MM.1S (cell line): ENCODE measurements at regions not wholly inside any gene's neighbourhood (a gene's known extent, or its start where the extent isn't known, plus 50 kb on each side); places are given as distances from the start of the nearest gene placed in this dataset.

Experiments used
- DNase-seq: peaks from one replicate; pipeline ENCODE4 v3.0.0-alpha.2; 2015
- H2AFZ ChIP-seq: fragments of 300-600 bp; sonication (generic); 2 replicates; pipeline ENCODE4 v1.6.0; 2016; ENCODE audit warnings: antibody characterized with exemption, low read length
- H3F3A ChIP-seq: fragments of 300-600 bp; sonication (generic); 2 replicates; pipeline ENCODE4 v1.6.1; 2016; ENCODE audit warnings: mild to moderate bottlenecking, antibody characterized with exemption, low read length, moderate library complexity, mixed read lengths; ENCODE audit not compliant: insufficient read depth
- H3K27ac ChIP-seq: fragments of 300-600 bp; sonication (generic); 2 replicates; pipeline ENCODE4 v1.5.1; 2016; ENCODE audit warnings: mild to moderate bottlenecking, low read length
- H3K27me3 ChIP-seq: fragments of 300-600 bp; sonication (generic); replicated peaks from 2 replicates; pipeline ENCODE4 v1.6.0; 2016; ENCODE audit warnings: low read length; ENCODE audit not compliant: insufficient read depth
- H3K36me3 ChIP-seq: fragments of 300-600 bp; sonication (generic); replicated peaks from 2 replicates; pipeline ENCODE4 v1.6.1; 2016; ENCODE audit warnings: mild to moderate bottlenecking, low read length, mixed read lengths; ENCODE audit not compliant: insufficient read depth
- H3K4me1 ChIP-seq: fragments of 300-600 bp; sonication (generic); 2 replicates; pipeline ENCODE4 v1.6.1; 2016; ENCODE audit warnings: low read length, mixed read lengths
- H3K4me2 ChIP-seq: fragments of 300-600 bp; sonication (generic); 2 replicates; pipeline ENCODE4 v1.6.0; 2016; ENCODE audit warnings: low read depth, low read length
- H3K4me3 ChIP-seq: fragments of 300-600 bp; sonication (generic); 2 replicates; pipeline ENCODE4 v1.5.1; 2016; ENCODE audit warnings: low read length, mixed read lengths
- H3K79me2 ChIP-seq: fragments of 300-600 bp; sonication (generic); 2 replicates; pipeline ENCODE4 v1.6.1; 2016; ENCODE audit warnings: mixed run types, low read length, mixed read lengths
- H3K9ac ChIP-seq: fragments of 300-600 bp; sonication (generic); 2 replicates; pipeline ENCODE4 v1.6.1; 2016; ENCODE audit warnings: low read length, mixed read lengths
- H3K9me2 ChIP-seq: fragments of 300-600 bp; sonication (generic); replicated peaks from 2 replicates; pipeline ENCODE4 v1.6.1; 2016; ENCODE audit warnings: mild to moderate bottlenecking, low read length, mixed read lengths; ENCODE audit not compliant: insufficient read depth
- H3K9me3 ChIP-seq: fragments of 300-600 bp; sonication (generic); replicated peaks from 2 replicates; pipeline ENCODE4 v1.6.1; 2016; ENCODE audit warnings: mild to moderate bottlenecking, low read length, mixed read lengths; ENCODE audit not compliant: insufficient read depth
- H4K20me1 ChIP-seq: fragments of 300-600 bp; sonication (generic); 2 replicates; pipeline ENCODE4 v1.6.1; 2016; ENCODE audit warnings: mild to moderate bottlenecking, low read length, moderate library complexity, mixed read lengths; ENCODE audit not compliant: insufficient read depth
- EZH2 ChIP-seq: fragments of 300-600 bp; sonication (generic); optimal IDR thresholded peaks from 2 replicates; pipeline ENCODE3; 2017; ENCODE audit warnings: low read depth, mild to moderate bottlenecking, antibody characterized with exemption, low read length, mixed read lengths
- EZH2phosphoT487 ChIP-seq: fragments of 300-600 bp; sonication (generic); IDR thresholded peaks from 2 replicates; pipeline ENCODE4 v1.6.1; 2018; ENCODE audit warnings: antibody characterized with exemption, low read length
- TF ChIP-seq, protein P1 (sequence below): fragments of 300-600 bp; sonication (generic); IDR thresholded peaks from 2 replicates; pipeline ENCODE4 v1.5.1; 2016; ENCODE audit warnings: antibody characterized with exemption, low read length, mixed read lengths

DNA sequence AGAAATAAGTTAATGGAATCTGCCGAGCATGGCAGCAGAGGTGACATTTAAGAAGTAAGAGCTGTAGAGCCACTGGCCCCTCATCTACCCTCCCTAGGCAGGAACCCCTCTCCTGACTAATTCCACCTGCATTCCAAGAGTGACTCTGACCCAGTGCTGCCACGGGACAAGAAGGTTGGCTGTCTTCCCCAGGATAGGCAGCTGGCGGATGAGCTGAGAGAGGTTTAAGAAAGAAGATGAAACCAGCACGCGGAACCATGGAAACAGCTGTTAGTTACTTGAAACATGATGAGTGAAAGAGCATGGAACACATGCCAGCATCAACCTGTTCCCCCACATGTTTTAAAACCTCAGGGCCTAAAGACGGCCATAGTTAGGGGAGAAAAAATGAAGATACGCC is 74.1 kb downstream of the RND3 start:
- H3K36me3 ChIP-seq = no peaks in the 10 kb centered on the region
- H3K4me2 ChIP-seq = no peak overlapping the region
- no peak overlapping the region for H3K4me3 ChIP-seq
- H3K27ac ChIP-seq = no peak overlapping the region
- no peaks in the 10 kb centered on the region for H3K27me3 ChIP-seq
- H3K79me2 ChIP-seq = no peaks in the 10 kb centered on the region
- H2AFZ ChIP-seq = no peak overlapping the region
- H4K20me1 ChIP-seq = no peaks in the 10 kb centered on the region
- TF ChIP-seq EZH2 (no peak), EZH2phosphoT487 (no peak)
- TF ChIP-seq, protein P1, sequence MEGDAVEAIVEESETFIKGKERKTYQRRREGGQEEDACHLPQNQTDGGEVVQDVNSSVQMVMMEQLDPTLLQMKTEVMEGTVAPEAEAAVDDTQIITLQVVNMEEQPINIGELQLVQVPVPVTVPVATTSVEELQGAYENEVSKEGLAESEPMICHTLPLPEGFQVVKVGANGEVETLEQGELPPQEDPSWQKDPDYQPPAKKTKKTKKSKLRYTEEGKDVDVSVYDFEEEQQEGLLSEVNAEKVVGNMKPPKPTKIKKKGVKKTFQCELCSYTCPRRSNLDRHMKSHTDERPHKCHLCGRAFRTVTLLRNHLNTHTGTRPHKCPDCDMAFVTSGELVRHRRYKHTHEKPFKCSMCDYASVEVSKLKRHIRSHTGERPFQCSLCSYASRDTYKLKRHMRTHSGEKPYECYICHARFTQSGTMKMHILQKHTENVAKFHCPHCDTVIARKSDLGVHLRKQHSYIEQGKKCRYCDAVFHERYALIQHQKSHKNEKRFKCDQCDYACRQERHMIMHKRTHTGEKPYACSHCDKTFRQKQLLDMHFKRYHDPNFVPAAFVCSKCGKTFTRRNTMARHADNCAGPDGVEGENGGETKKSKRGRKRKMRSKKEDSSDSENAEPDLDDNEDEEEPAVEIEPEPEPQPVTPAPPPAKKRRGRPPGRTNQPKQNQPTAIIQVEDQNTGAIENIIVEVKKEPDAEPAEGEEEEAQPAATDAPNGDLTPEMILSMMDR = no peak
- no peaks in the 10 kb centered on the region for H3K9me3 ChIP-seq
- no peak overlapping the region for H3K9ac ChIP-seq
- 0 out of 2 replicates have a peak, but pooled peaks cover 5% of the 10 kb centered on the region for H3K4me1 ChIP-seq
- no peaks in the 10 kb centered on the region; the same call in 1 of the 2 replicates for H3K9me2 ChIP-seq
- no peaks in the 10 kb centered on the region for H3F3A ChIP-seq
- no peak for DNase-seq

- Histone ChIP-seq H3K9me3 (no peaks in the 10 kb centered on the region), H3F3A (no peaks in the 10 kb centered on the region), H3K4me3 (no peak overlapping the region), H3K27ac (no peak overlapping the region), H3K4me1 (0 out of 2 replicates have a peak, but pooled peaks cover 5% of the 10 kb centered on the region), H2AFZ (no peak overlapping the region), H3K79me2 (no peaks in the 10 kb centered on the region), H3K27me3 (no peaks in the 10 kb centered on the region), H4K20me1 (no peaks in the 10 kb centered on the region), H3K9me2 (no peaks in the 10 kb centered on the region; the same call in 1 of the 2 replicates), H3K9ac (no peak overlapping the region), H3K36me3 (no peaks in the 10 kb centered on the region), H3K4me2 (no peak overlapping the region)
- TF ChIP-seq EZH2phosphoT487 (no peak), EZH2 (no peak)
- TF ChIP-seq, protein P1 = no peak
- DNase-seq = no peak
Measured at GRCh38 chr2:150410809-150411208, 76.7 kb downstream of the RND3 start.

DNA sequence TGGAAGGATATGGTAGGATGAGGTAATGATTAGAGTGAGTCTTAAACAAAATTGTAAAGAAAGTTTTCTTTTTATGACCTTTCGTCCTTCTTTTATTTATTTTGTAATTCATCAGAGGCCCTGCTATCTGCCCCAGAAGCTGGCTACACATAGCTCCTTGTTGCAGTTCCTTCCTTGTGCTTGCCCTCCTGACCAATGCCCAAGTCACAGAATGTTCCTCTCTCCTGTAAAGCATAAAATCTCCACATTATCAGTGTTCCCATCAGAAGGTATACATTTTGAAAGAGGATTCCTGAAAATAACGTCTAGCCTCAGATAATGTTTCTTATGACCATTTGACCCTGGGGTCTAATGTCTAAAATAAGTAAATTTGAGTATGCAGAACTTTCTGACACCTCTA is 78.3 kb downstream of the RND3 start:
- TF ChIP-seq EZH2 = no peak
- TF ChIP-seq, protein P1 = no peak
- TF ChIP-seq EZH2phosphoT487 = no peak
- peaks cover under 1% of the 10 kb centered on the region; the same call in 1 of the 2 replicates for H3F3A ChIP-seq
- H3K4me3 ChIP-seq = no peak overlapping the region

More for the DNA sequence above, 78.3 kb downstream of the RND3 start:
- no peaks in the 10 kb centered on the region for H3K36me3 ChIP-seq
- DNase-seq = no peak
- H3K27ac ChIP-seq = no peak overlapping the region
- H3K9me2 ChIP-seq = no peaks in the 10 kb centered on the region
- no peaks in the 10 kb centered on the region for H3K27me3 ChIP-seq
- H3K9ac ChIP-seq = no peak overlapping the region
- H3K9me3 ChIP-seq = no peaks in the 10 kb centered on the region
- no peaks in the 10 kb centered on the region for H3K79me2 ChIP-seq
- no peak overlapping the region for H2AFZ ChIP-seq
- peaks cover 9% of the 10 kb centered on the region for H3K4me1 ChIP-seq
- H4K20me1 ChIP-seq = no peaks in the 10 kb centered on the region
- no peak overlapping the region for H3K4me2 ChIP-seq
